Lower lobe of right lung (tissue), 2 donors: ENCODE measurements at regions not wholly inside any gene's neighbourhood (a gene's known extent, or its start where the extent isn't known, plus 50 kb on each side); places are given as distances from the start of the nearest gene placed in this dataset.

Experiments used
- ATAC-seq, 2 donors: fragments of 200-7000 bp; cut with Tn5 transposase; one replicate each; pipeline ENCODE4 v1.9.1; 2020 to 2022; ENCODE audit warnings: mild to moderate bottlenecking in 2 of 2, moderate library complexity in 2 of 2
- DNase-seq: peaks from one replicate; pipeline ENCODE4 v3.0.0-alpha.2; 2020
- H3K27ac ChIP-seq: fragments of 200-600 bp; one replicate; pipeline ENCODE4 v1.8.0; 2022
- H3K27me3 ChIP-seq: fragments of 200-600 bp; one replicate; pipeline ENCODE4 v1.8.0; 2022; ENCODE audit warnings: low read depth
- H3K36me3 ChIP-seq: fragments of 200-600 bp; one replicate; pipeline ENCODE4 v1.8.0; 2022; ENCODE audit warnings: mild to moderate bottlenecking
- H3K4me1 ChIP-seq: fragments of 200-600 bp; one replicate; pipeline ENCODE4 v1.8.0; 2022
- H3K4me3 ChIP-seq: fragments of 200-600 bp; one replicate; pipeline ENCODE4 v1.8.0; 2022; ENCODE audit warnings: mild to moderate bottlenecking
- H3K9me3 ChIP-seq: fragments of 200-600 bp; one replicate; pipeline ENCODE4 v1.8.0; 2022
- CTCF ChIP-seq: fragments of 200-600 bp; IDR thresholded peaks from one replicate; pipeline ENCODE4 v1.8.0; 2022; ENCODE audit warnings: antibody characterized with exemption, mild to moderate bottlenecking
- intact Hi-C: fragments of 100-400 bp; cut with DNase I; formaldehyde crosslinking; loops from one replicate; pipeline ENCODE4 v1.11.0; 2022
- donor health status: DM: no; HTN: yes; CAD: no; lungs with severe emphysema.

DNA sequence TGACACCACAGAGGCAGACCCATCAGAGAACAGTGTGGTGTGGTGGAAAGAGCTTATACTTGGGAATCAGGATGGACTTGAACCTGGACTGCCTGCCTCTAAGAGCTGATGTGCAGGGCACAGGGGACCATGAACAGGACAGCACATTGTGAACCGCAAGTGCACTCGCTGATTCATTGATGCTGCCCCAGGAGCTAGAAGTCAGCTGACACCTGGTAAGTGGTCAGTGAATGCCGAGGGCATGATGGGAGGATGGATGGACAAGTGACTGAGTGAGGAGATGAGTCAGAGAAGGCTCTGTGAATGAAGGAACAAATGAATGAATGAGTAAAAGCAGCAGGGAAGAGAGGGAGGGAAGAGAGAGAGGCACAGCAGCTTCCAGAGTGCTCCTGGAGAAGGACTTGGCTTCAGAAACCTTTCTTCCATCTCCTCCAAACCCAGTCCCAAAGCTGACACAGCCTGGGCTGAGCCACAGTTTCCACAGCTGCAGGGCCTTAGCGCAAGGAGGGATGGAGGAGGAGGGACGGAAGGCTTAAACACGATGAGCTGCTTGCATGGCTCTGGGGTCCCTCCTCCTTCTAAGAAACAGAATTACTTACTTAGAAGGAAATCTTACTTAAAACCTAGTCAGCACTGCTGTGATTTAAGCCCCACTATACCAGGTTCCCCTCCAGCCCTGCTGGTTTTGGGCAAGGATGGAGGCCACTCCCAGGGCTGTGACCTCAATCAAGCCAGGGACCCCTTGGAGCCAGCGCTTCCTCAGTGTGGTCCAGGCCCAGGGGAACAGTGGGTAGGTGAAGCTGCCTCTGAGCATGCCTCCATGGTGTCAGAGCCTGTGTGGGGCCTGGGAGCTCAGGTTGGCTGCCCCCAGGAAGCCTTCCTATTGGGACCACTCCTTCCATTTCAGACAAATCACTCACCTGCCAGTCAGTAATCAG, 184.6 kb downstream of the TMEM132E start:
- Histone ChIP-seq H3K9me3 (no peaks in the 10 kb centered on the region), H3K27me3 (no peaks in the 10 kb centered on the region), H3K36me3 (no peaks in the 10 kb centered on the region), H3K27ac (no peak overlapping the region), H3K4me3 (no peak overlapping the region), H3K4me1 (no peaks in the 10 kb centered on the region)
- intact Hi-C loops = no loop called here
- ATAC-seq (no peak), DNase-seq (no peak)
- no peak for TF ChIP-seq CTCF

DNA sequence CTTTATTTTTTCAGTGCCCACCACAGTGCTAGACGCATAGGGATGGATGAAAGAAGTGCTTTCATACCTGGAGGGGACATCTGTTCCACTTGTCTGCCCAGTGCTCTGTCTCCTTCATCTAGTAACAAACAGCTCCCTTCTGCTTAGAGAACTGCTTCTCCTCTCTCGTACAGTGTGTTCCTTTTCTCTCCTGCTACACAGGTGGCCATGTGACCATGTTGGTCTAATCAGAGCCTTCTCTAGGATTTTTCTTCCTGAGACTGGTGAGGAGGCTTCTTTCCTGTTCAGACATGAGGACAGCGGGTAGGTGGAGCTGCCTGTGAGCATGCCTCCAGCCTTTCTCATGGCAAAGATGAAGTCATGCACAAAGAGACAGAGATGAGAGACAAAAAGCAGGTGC, 182.7 kb downstream of the TMEM132E start:
- intact Hi-C loops = no loop called here
- H3K4me1 ChIP-seq = no peaks in the 10 kb centered on the region
- H3K9me3 ChIP-seq = no peaks in the 10 kb centered on the region
- no peak overlapping the region for H3K27ac ChIP-seq
- H3K27me3 ChIP-seq = no peaks in the 10 kb centered on the region
- no peaks in the 10 kb centered on the region for H3K36me3 ChIP-seq
- ATAC-seq (no peak), DNase-seq (no peak)
- TF ChIP-seq CTCF = no peak
- no peak overlapping the region for H3K4me3 ChIP-seq

DNA sequence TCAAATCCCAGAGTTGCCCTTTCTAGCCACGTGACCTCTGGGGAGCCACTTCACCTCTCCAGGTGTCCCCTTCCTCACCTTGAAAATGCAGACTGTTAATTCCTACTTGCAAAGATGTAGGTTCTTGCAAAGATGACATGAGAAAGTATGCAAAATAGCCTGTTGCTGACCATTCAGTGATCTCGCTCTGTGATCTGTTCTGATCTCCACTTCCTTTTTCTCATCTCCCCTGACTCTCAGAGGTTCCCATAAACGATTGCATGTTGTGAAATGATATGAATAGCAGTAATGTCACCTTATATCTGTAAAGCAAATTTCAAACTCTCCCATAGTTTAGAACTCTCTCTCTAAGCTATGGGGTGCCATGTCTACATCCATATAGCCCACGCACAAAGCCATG, 182.3 kb downstream of the TMEM132E start:
- intact Hi-C loops = no loop called here
- H3K4me1 ChIP-seq = no peaks in the 10 kb centered on the region
- no peaks in the 10 kb centered on the region for H3K27me3 ChIP-seq
- no peak overlapping the region for H3K4me3 ChIP-seq
- DNase-seq (no peak), ATAC-seq (no peak)
- H3K36me3 ChIP-seq = no peaks in the 10 kb centered on the region
- no peaks in the 10 kb centered on the region for H3K9me3 ChIP-seq
- no peak overlapping the region for H3K27ac ChIP-seq
- TF ChIP-seq CTCF = no peak

DNA sequence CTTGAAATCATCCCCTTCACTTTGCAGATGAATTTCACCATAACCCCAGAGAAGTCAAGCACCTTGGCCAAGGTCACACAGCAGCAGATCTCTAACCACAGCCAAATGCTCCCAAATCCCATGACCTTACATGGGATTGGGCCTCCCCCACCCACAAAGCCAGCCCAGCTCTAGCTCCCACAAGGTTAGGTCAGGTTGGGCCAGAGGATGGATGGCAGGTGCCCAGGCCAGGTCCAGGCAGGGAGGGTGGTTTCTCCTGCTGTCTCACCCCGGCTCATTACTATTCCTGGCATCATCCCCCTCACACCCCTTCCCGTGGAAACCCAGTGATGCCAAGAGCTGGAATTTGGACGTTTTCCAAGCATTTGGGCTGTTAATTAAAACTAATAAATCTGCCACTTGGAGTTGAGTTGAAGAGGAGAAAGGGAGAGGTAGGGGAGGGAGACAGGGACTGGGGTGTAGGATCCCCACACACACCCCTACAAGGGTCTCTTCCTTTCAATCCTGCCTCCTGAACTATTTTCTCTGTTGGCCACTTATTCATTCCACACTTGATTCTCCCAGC, 181.6 kb downstream of the TMEM132E start:
- DNase-seq (no peak), ATAC-seq (no peak)
- H3K36me3 ChIP-seq = no peaks in the 10 kb centered on the region
- no peak overlapping the region for H3K4me3 ChIP-seq
- intact Hi-C loops = no loop called here
- H3K4me1 ChIP-seq = no peaks in the 10 kb centered on the region
- TF ChIP-seq CTCF = no peak
- no peaks in the 10 kb centered on the region for H3K27me3 ChIP-seq
- no peak overlapping the region for H3K27ac ChIP-seq
- no peaks in the 10 kb centered on the region for H3K9me3 ChIP-seq

GRCh38 chr17:34758718-34759117, 179.3 kb downstream of the TMEM132E start:
- H3K36me3 ChIP-seq = no peaks in the 10 kb centered on the region
- H3K4me1 ChIP-seq = no peaks in the 10 kb centered on the region
- H3K4me3 ChIP-seq = no peak overlapping the region
- no peak for DNase-seq
- no peaks in the 10 kb centered on the region for H3K9me3 ChIP-seq
- no peak overlapping the region for H3K27ac ChIP-seq
- intact Hi-C loops = no loop called here
- no peaks in the 10 kb centered on the region for H3K27me3 ChIP-seq
- no peak for TF ChIP-seq CTCF
- ATAC-seq = no peak
